ENCODE measurements at regions not wholly inside any gene's neighbourhood (a gene's known extent, or its start where the extent isn't known, plus 50 kb on each side); places are given as distances from the start of the nearest gene placed in this dataset.

DNA sequence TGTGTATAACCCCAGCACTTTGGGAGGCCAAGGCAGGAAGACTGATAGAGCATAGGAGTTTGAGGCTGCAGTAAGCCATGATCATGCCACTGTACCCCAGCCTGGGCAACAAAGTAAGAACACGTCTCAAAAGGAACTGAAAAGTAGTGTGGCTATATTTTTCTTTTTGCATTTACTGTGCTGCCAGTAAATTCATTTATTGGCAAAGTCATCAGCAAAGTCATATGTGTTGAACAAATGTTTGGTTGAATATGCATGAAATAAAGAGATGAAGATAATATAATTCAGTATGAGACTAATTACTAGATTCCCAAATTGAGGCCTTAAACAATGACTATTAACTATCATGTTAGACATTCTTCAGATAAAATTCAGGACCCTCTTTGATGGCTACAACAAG is 829.1 kb downstream of the PCDH7 start:
- no peak for DNase-seq

DNA sequence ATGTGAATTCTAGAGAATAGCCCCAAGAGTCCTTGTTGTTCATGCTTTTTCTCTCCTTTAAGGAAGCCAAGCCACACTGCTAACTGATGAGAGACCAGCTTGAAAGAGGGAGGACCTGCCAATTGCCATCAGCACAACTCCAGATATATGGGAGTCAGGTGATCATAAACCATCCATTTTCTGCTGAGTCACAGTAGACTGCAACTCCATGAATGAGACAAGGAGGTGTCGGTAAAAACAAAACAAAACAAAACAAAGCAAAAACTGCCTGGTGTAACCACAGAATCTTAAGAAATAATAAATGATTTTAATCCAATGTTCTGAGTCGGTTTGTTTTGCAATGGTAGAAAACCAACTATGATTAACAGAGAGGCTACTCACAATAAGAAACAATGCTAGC is 837.3 kb downstream of the PCDH7 start:
- DNase-seq, result no peak

DNA sequence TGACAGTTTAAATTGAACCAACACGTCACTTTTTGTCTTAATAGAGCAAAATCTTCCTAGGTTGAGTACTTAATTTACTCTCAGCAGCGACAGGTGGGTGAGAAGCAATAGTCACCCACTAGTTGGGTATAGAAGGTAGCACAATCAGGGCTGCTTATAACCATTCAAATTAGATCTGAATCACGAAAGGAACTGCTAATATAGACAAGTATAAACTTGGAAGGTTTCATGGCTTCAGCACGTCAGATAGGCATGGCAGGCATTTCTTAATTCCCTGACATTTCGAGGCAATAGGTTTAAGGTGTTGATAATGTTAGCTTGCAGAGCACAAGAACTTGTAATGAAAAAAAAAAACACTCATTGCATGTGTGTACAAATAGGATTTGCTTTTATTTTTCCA is 853.4 kb downstream of the PCDH7 start:
- no peak for DNase-seq

DNA sequence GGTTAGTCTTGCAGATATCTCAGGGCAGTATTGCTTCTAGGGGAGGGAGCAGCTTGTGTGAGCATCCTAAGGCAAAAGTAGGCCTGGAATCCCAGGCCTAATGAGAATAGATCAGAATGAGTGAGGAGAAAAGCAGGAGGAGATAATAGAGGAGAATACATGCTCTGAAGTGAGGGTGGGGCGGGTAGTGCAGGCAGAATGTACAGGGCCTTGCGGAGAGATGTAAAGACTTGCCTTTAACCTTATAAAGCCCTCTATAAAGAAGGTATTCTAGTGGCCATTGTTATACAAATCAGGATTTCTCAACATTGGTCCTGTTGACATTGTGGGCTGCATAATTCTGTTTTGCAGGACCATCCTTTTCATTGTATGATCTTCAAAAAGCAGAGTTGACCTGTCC is 855.3 kb downstream of the PCDH7 start:
- no peak for DNase-seq

DNA sequence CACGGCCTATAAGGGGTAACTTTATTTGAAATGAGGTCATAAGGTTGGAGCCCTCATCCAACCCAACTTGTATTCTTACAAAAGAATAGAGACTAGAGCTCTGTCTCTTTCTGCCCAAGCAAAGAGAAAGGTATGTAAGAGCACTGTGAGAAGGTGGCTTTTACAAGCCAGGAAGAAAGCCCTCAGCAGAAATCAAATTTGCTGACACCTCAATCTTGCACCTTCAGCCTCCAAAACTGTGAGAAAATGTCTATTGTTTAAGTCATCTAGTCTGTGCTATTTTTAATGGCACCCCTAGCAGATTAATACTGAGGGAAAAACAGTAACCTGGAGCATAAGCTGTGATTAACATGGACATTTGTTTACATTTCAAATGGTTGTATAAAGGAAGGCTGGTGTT is 860.7 kb downstream of the PCDH7 start:
- DNase-seq, result no peak

DNA sequence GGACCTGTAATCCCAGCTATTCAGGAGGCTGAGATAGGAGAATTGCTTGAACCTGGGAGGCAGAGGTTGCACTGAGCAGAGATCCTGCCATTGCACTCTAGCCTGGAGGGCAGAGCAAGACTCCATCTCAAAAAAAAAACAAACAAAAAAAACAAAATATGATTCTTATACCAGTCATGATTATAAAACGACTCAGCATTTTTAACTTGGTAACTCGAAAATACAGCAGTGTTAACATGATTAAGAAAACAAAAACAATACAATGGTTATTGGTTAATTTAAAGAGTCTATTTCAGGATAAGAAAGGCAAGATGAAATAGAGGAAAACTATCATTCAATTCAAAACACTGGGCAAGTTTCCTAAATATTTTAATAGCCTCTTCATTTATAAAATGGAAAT is 865.3 kb downstream of the PCDH7 start:
- no peak for DNase-seq

DNA sequence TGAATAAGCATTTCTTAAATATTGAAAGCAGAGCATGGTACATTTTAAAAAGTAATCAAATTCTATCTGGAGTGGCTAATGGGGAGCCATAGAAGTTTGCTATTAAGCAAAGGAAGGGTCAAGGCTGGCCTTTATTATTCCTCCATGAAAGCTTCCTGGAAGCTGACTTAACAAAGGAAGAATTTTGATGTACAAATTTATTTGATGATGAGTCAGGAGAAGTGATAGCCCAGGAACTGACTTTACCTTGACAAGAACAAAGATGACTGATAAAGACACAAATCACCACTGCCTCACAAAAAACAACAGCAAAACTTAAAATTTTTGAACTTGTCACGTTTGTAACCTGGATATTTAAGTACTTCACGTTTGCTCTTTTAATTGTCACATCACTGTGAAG is 872.1 kb downstream of the PCDH7 start:
- no peak for DNase-seq

DNA sequence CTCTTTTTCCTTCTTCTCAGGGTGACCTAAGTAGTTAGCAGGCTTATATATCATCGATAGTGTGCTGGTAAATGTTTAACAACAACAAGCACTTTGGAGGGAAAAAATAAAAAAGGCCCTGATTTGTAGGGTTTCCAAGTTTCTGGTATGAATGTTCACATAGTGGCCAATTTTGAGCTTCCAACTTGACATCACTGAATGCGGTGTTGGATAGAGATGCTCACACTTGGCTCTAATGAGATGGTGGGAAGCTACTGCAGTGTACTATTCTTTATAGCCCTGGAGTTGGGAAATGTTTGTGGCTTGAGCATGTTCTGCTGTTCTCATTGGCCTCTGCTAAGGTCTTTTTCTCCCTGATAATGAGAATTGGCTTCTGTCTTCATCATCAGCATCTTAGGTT is 875.3 kb downstream of the PCDH7 start:
- no peak for DNase-seq

DNA sequence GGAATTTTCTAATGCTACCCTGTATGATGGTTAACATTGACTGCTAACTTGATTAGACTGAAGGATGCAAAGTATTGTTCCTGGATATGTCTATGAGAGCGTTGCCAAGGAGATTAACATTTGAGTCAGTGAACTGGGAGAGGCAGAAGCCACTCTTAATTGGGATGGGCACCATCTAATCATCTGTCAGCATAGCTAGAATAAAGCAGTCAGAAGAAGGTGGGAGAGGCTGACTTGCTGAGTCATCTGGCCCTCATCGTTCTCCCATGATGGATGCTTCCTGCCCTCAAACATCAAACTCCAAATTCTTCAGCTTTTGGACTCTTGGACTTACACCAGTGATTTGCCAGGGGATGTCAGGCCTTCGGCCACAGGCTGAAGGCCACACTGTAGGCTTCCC is 878.5 kb downstream of the PCDH7 start:
- no peak for DNase-seq

DNA sequence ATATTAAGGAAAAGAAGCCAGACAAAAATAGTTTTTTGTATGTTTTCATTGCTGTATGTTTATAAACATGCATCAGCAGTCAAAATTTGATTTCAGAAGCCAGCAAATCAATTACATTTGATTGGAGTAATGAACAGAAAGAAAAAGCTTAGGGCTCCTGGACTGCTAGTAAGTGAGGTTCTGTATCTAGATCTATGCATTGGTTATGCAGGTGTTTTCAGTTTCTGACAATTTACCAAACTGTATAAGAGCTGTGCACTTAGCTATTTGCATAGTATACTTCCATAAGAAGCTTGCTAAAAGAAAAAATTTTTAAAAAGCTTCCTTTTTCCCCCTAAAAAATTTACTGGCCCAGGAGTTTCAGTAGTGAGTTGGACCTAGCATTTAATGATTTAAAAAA is 881.6 kb downstream of the PCDH7 start:
- DNase-seq, result no peak

DNA sequence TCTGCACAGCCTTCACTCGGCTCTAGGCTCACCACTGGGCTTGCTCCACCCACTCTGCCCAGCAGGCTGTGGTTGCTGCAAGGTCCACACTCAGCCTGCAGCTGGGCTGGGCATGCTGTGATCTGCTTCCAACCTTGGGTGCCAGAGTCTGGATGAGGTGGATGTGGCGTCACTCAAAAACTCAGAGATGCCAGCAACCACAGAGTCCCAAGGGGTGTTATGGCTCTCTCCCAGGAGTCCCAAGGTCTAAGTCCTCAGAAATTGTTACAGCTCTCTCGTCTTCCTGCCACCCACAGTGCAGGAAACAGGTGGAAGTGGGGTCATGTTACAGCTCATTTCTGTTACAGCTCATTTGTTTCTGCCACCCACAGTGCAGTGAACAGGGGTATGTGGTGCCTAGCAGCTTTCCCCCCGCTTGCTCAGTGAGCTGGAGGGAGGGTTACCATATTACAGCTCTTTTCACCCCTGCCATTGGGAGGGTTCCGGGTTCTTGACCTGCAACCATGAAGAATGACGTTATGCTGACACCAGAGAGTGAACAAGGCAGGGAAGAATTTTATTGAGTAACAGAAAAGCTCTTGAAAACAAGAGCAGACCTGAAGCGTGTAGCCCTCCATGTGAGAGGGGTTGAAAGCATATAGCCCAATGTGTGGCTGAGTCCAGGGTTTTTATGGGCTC is 893.9 kb downstream of the PCDH7 start:
- DNase-seq, result no peak

DNA sequence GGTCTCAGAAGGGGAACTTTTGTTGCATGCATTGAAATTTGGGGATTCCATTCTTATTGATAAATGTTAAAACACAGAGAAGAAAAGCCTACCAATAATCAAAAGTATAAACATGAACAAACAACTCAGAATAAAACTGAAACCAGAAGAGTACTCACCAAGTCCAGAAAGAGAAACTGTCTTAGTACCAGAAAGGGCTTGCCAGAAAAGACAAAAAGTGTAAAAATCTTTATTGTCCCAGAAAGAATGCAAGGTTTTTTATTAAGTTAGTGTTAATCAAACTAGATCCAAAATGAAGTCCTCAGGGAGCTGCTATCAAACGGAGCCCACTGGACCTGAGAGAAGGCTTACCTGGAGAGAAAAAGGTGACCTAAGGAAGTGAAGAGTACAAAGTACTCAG is 897.5 kb downstream of the PCDH7 start:
- no peak for DNase-seq

DNA sequence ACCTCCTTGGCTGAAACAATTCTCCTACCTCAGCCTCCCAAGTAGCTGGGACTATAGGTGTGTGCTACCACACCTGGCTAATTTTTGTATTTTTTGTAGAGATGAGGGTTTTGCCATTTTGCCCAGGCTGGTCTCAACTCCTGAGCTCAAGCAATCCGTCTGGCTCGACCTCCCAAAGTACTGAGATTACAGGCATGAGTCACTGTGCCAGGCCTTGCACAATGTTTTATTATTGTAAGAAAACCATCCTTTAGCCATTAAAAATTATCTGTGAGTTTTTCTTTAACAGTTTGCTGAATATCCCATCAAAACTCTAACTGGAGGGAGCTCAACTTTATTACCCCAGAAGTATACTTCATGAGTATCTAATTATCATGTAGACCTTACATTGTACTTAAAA is 900.3 kb downstream of the PCDH7 start:
- no peak for DNase-seq

DNA sequence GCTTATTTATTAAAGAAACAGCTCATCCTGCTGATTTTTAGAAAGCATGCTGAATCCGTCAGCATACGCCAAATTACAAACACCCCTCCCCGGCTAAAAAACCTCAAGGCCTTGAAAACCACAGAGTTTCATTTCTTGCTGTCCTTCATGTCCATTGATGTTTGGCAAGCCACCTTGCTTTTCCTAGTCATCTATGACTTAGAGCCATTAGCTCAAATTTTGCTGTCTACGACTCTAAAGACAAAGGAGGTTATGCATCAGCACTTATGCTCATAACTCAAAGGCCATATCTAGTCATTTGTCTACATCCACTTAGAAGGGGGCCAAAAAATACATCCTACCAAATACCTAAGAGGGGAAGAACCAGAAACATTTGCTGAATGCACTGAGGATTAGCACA is 925.1 kb downstream of the PCDH7 start:
- DNase-seq, result no peak

DNA sequence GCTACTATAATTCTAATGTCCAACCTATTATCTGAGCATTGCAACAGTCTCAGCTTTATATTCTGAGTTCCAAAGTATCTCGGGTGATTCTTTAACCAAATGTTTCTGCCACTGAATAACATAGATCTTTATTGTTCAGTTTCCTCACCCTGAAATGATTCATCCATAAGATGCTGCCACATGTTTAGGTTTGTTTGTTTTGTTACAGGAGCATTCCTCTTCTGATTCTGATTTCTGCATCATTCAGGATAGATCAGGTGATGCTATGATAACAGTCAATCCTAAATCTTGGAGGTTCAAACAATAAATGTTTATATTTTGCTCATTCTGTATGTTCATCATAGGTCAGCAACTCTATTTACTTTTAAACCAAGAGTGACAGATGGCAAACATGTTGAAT is 927.6 kb downstream of the PCDH7 start:
- DNase-seq, result no peak

DNA sequence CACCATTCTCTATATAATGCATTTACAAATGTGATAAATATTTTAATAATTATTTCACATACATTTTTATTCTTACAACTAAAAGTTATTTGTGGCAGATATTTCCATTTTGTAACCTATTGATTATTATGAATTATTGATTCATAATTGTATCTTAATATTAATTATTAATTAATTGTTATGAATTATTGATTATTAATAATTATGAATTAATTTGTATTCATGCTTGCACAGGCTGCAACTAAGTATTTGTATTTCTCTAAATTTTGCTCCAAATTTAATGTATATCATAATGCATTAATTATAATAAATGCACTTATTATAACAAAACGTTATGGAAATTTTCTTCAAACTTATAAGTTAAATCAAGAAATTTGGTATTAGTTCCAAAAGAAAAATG is 929.7 kb downstream of the PCDH7 start:
- no peak for DNase-seq

DNA sequence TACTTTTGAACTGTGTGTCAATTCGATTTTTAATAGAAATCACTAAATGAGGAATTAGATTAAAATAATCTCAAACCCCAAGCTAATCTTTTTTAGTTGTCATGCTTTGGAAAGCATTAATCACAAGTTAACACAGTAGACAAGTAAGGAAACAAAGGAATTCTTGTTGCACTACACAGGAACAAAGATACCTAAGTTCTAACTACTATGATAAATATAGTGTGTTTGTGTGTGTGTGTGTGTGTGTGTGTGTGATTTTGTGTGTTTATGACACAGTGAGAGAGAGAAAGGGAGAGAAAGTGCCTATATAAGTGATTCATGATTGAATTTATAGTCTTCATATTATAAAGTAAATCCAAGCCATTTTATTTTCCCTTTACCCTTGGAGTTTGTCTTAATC is 931.4 kb downstream of the PCDH7 start:
- DNase-seq, result no peak

DNA sequence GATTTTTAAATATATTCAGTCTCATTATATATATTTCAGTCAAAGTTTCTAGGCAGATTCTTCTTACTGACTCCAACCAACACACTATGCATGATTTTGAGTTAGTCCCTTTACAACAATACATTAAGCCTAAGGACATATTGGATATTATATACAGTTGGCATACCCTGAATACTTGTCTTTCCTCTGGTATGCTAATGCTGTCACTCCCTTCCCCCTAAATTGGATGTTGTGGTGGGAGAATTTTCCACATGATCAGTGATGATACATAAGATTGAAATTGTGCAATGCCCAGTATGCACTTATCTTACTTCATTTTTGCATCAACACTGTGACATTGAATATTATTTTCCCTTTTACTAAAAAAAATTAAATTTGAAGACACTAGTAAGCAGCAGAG is 935.2 kb downstream of the PCDH7 start:
- DNase-seq, result no peak

DNA sequence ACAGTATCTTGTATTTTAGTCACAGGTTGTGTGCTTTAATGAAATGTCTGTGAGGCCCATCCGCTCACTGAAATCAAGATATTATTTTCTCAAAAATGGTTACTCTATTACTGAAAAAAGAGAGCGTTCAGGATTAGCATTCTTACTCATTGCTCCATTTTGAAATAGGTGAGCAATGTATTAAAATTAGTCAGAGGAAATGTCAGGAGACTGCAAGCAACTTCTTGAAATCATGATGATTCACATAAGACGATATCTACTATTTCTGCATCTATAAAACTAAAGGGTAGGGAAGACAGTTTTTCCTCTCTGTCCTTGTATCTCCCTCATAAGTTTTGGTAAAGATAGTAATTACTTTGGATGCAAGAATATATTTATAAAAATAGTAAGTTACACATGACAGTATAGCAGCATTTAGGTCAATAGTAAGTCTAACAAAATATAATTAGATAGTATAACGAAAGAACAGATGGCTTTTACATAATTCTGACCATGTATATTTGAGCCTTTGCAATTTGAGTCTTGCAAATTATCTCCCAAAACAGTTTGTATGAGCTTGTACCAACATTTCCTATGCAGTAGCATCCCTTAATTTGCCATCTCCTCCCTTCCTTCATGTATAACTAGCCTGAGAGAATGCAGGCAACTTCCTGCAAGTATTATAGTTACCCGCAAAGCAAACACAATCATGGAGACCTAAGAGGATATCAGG is 937.8 kb downstream of the PCDH7 start:
- no peak for DNase-seq

DNA sequence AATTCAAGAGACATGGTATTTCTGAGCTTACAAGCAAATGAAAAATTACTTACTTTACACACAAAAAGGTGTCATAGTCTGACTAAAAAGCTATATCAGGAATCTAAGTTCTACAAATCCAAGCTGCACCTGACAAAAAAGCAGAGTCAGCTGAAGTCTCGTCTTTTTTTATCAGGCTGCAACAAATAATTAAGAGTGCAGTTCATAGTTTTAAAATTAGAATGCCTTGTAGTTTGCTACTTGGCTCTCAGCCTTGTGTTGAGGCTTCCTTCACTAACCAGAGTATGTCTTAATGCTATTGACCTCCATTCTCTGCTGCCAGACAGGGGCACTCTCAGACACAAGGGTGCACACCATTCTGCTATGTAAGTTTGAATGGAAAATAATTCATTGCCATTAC is 940.7 kb downstream of the PCDH7 start:
- DNase-seq, result no peak

DNA sequence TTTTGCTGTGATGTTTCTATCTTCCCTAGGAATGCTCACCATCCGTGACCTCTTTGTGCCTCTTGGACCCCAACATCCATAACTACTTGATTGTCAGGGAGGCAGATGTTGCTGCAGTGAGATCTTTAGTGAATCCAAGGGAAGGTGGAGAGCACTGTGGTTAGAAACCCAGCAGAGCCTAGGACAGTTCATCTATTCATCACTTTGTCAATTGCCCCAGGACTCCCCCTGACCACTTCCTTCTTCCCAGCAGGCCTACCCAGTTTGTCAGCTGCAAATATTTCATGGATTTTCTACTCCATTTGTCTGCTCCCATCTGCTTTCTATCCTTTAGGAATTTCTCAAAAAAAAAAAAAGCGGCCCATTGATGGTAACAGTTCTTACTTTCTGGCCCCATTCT is 942.8 kb downstream of the PCDH7 start:
- no peak for DNase-seq

DNA sequence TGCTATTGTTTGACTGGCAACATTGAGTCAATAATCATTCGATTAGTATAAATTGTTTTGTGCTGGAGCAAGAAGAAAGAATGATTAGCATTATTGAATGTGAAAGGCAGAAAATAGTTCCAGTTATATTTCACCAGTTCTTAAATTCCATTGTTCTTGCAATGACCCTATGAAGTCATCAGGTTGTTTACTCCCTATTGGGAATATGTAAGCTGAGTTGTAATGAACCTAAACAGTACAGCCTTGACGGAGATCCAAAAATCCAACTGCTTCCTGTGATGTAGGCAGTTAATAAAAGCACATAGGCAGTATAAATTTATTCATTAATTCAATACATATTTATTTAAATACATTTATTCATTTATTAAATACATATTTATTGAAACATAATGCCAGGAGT is 947.5 kb downstream of the PCDH7 start:
- DNase-seq, result no peak

DNA sequence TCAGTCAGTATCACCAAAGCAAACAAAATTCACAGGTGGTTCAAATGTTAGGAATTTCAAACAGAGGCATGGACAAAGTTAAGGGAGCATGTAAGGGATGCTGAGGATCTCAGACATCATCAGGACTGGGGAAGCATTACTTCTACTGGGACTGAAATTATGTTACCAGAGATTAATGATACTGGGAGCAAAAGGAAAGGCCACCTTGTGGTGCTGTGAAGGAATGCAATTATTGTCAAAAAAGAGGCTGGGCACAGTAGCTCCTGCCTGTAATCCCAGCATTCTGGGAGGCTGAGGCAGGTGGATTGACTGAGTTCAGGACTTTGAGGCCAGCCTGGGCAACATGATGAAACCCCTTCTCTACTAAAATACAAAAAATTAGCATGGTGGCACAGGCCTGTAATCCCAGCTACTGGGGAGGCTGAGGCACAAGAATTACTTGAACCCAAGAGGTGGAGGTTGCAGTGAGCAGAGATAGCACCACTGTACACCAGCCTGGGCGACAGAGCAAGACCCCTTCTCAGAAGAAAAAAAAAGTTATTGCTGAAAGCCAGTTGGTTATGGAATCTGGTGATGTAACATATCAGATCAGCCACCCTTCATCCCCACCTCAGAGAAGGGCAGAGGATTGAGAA is 954.3 kb downstream of the PCDH7 start:
- peak; percentile 50 for DNase-seq

DNA sequence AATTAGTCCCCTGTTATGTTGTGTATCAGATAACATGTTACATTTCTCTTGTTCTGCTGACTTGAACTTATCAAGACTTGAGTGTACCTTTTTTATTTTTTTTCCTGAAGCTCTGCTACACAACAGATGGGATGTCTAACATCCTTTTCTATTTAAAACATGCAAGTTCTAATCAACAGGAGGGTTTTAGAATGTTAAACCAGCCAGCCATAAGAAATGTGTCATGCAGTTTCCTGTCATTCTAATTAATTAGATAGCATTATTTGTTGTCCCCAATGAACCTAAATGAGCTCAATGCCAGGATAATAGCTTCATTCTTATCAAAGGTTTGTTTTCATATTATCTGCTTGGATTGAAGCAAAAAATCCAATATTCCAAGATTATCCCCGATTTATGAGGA is 958.2 kb downstream of the PCDH7 start:
- DNase-seq, result peak; percentile 17

DNA sequence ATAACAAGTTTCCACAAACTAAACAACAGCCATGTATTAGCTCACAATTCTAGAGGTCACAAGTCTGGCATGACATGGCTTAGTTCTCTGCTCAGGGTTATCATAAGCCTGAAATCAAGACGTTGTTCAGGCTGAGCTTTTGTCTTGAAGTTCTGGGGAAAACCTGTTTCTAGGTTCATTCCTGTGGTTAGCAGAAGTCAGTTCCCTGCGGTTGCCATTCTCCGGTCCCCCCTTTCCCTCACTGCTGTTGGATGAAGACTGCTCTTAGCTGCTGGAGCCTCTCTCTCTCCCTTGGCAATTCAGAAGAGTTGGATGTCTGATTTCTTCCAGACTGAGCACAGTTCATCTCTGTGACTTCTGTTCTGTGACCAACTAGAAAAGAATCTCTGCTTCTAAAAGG is 962.6 kb downstream of the PCDH7 start:
- DNase-seq, result no peak
